IMR-90 (cell line): ENCODE measurements at regions not wholly inside any gene's neighbourhood (a gene's known extent, or its start where the extent isn't known, plus 50 kb on each side); places are given as distances from the start of the nearest gene placed in this dataset.

ENCODE experiments used
- ATAC-seq: fragments of 200-7000 bp; cut with Tn5 transposase; 2 replicates; pipeline ENCODE4 v1.9.1; 2020; ENCODE audit warnings: low read depth, mild to moderate bottlenecking, moderate library complexity
- BruUV-seq: library from RNA; stranded (reverse); fragments of 400-500 nt; replicated peaks from 2 replicates; lab custom pipeline; 2021; lab: Mats Ljungman, UMichigan
- CTCF ChIA-PET: fragments of 300-600 bp; formaldehyde crosslinking; extraction: SDS; loops from one replicate; lab custom pipeline; 2021; ENCODE audit warnings: antibody characterized with exemption; lab: Yijun Ruan, JAX
- POLR2A ChIA-PET: fragments of 300-600 bp; sonication (Branson Sonifier 250); formaldehyde crosslinking; loops from one replicate; lab custom pipeline; 2022; ENCODE audit warnings: antibody characterized with exemption; ENCODE audit not compliant: unreplicated experiment; lab: Charles Lee
- DNase-seq: peaks from one replicate; pipeline ENCODE4 v3.0.0; 2013
- H2AFZ ChIP-seq: replicated peaks from 2 replicates; pipeline ENCODE3; 2013; ENCODE audit warnings: low read length, mild to moderate bottlenecking; ENCODE audit not compliant: poor library complexity
- H2AK5ac ChIP-seq: 2 replicates; pipeline ENCODE4 v1.6.1; 2013; ENCODE audit warnings: low read depth, low read length, inconsistent platforms
- H2AK9ac ChIP-seq: replicated peaks from 2 replicates; pipeline ENCODE3; 2013; ENCODE audit warnings: mild to moderate bottlenecking, low read depth, low read length, moderate library complexity; ENCODE audit not compliant: poor library complexity
- H2BK120ac ChIP-seq: 2 replicates; pipeline ENCODE4 v1.6.1; 2013; ENCODE audit warnings: low read depth, low read length, inconsistent platforms
- H2BK15ac ChIP-seq: 3 replicates; pipeline ENCODE4 v1.6.1; 2013; ENCODE audit warnings: low read depth, low read length, inconsistent platforms
- H2BK20ac ChIP-seq: 2 replicates; pipeline ENCODE4 v1.6.1; 2013; ENCODE audit warnings: low read depth, mild to moderate bottlenecking, inconsistent platforms, low read length, moderate library complexity
- H2BK5ac ChIP-seq: 2 replicates; pipeline ENCODE4 v1.6.1; 2013; ENCODE audit warnings: mild to moderate bottlenecking, low read depth, low read length, inconsistent platforms; ENCODE audit not compliant: poor library complexity, severe bottlenecking
- H3K14ac ChIP-seq: replicated peaks from 2 replicates; pipeline ENCODE4 v1.6.1; 2013; ENCODE audit warnings: low read depth, low read length, inconsistent platforms
- H3K18ac ChIP-seq: 2 replicates; pipeline ENCODE4 v1.6.1; 2013; ENCODE audit warnings: low read depth, low read length, control low read depth
- H3K23ac ChIP-seq: 2 replicates; pipeline ENCODE4 v1.6.1; 2013; ENCODE audit warnings: low read depth, low read length, inconsistent platforms
- H3K27ac ChIP-seq: 2 replicates; pipeline ENCODE4 v1.5.1; 2013; ENCODE audit warnings: mild to moderate bottlenecking, control low read depth, low read length; ENCODE audit not compliant: insufficient read depth
- H3K27me3 ChIP-seq: 2 replicates; pipeline ENCODE4 v1.6.1; 2013; ENCODE audit warnings: low read length; ENCODE audit not compliant: control insufficient read depth, insufficient read depth
- H3K36me3 ChIP-seq: 2 replicates; pipeline ENCODE4 v1.6.1; 2013; ENCODE audit warnings: low read length, mixed read lengths; ENCODE audit not compliant: control insufficient read depth, insufficient read depth
- H3K4ac ChIP-seq: 2 replicates; pipeline ENCODE4 v1.6.1; 2013; ENCODE audit warnings: low read depth, low read length, inconsistent platforms
- H3K4me1 ChIP-seq: 2 replicates; pipeline ENCODE4 v1.6.1; 2013; ENCODE audit warnings: low read length, mixed read lengths; ENCODE audit not compliant: control insufficient read depth, insufficient read depth
- H3K4me2 ChIP-seq: 2 replicates; pipeline ENCODE4 v1.6.1; 2013; ENCODE audit warnings: low read depth, mild to moderate bottlenecking, control low read depth, low read length, moderate library complexity
- H3K4me3 ChIP-seq: 2 replicates; pipeline ENCODE4 v1.5.1; 2013; ENCODE audit warnings: low read depth, mild to moderate bottlenecking, control low read depth, low read length, moderate library complexity; ENCODE audit not compliant: insufficient read depth
- H3K56ac ChIP-seq: 2 replicates; pipeline ENCODE4 v1.6.1; 2013; ENCODE audit warnings: low read length, inconsistent platforms; ENCODE audit not compliant: insufficient read depth; ENCODE audit errors: extremely low read depth
- H3K79me1 ChIP-seq, 2 experiments: 2 replicates each; pipeline ENCODE4 v1.6.1; 2013; ENCODE audit warnings: low read length in 2 of 2, inconsistent platforms in 1 of 2, low read depth in 1 of 2
- H3K9ac ChIP-seq: 2 replicates; pipeline ENCODE4 v1.6.1; 2013; ENCODE audit warnings: low read depth, low read length, control low read depth
- H3K9me1 ChIP-seq: 2 replicates; pipeline ENCODE4 v1.6.1; 2013; ENCODE audit warnings: low read length, inconsistent platforms; ENCODE audit not compliant: insufficient read depth
- H3K9me3 ChIP-seq: 2 replicates; pipeline ENCODE4 v1.6.1; 2013; ENCODE audit warnings: low read length; ENCODE audit not compliant: control insufficient read depth, insufficient read depth
- H4K20me1 ChIP-seq: 2 replicates; pipeline ENCODE4 v1.6.1; 2013; ENCODE audit warnings: low read length, inconsistent platforms; ENCODE audit not compliant: insufficient read depth
- H4K5ac ChIP-seq: 2 replicates; pipeline ENCODE4 v1.6.1; 2013; ENCODE audit warnings: mild to moderate bottlenecking, low read depth, low read length, control low read depth
- H4K8ac ChIP-seq, 2 experiments: 2 replicates each; pipeline ENCODE4 v1.6.1; 2013; ENCODE audit warnings: low read depth in 2 of 2, low read length in 2 of 2, control low read depth in 1 of 2, inconsistent platforms in 1 of 2
- H4K91ac ChIP-seq: 2 replicates; pipeline ENCODE4 v1.6.1; 2013; ENCODE audit warnings: low read depth, low read length, inconsistent platforms; ENCODE audit not compliant: insufficient read depth
- BHLHE40 ChIP-seq: fragments of 150-350 bp; IDR thresholded peaks from 2 replicates; pipeline ENCODE4 v1.6.1; 2016; ENCODE audit warnings: mild to moderate bottlenecking, low read depth, low read length
- FOS ChIP-seq: fragments of 150-350 bp; IDR thresholded peaks from 2 replicates; pipeline ENCODE4 v1.6.1; 2016; ENCODE audit warnings: low read depth, low read length
- MAFK ChIP-seq: IDR thresholded peaks from 2 replicates; pipeline ENCODE4 v1.6.1; 2012; ENCODE audit warnings: low read depth, low read length, improper control_type of control experiment
- MXI1 ChIP-seq: IDR thresholded peaks from 2 replicates; pipeline ENCODE4 v1.6.1; 2012; ENCODE audit warnings: low read depth, mild to moderate bottlenecking, low read length, moderate library complexity, borderline replicate concordance
- POLR2A ChIP-seq: IDR thresholded peaks from 2 replicates; pipeline ENCODE4 v1.6.1; 2012; ENCODE audit warnings: mild to moderate bottlenecking, low read depth, low read length
- RCOR1 ChIP-seq: IDR thresholded peaks from 2 replicates; pipeline ENCODE4 v1.6.1; 2012; ENCODE audit warnings: mild to moderate bottlenecking, low read length, improper control_type of control experiment; ENCODE audit not compliant: insufficient replicate concordance
- SMC3 ChIP-seq: fragments of 150-350 bp; IDR thresholded peaks from 2 replicates; pipeline ENCODE4 v1.6.1; 2016; ENCODE audit warnings: low read depth, mild to moderate bottlenecking, antibody characterized with exemption, low read length, moderate library complexity
- WGBS, 2 experiments: methylation state at CpG; one replicate each; pipeline versions ENCODE4 v1.1.5 to v1.1.7; 2013; ENCODE audit warnings: missing lambda C conversion rate in 2 of 2; ENCODE audit not compliant: insufficient read length in 1 of 2; ENCODE audit errors: extremely low coverage in 2 of 2; 5-methylcytosine and 5-hydroxymethylcytosine counted together
- dilution Hi-C: fragments of 300-500 bp; cut with HindIII; formaldehyde crosslinking; loops from one replicate; pipeline ENCODE4 v1.14.3; 2018; ENCODE audit warnings: low sequenced_read_pairs; ENCODE audit not compliant: unreplicated experiment
- in situ Hi-C: fragments of 300-500 bp; cut with MboI; formaldehyde crosslinking; loops from 3 replicates; pipeline ENCODE4 v1.14.3; 2019; ENCODE audit warnings: low sequenced_read_pairs, inconsistent platforms, mixed read lengths
- intact Hi-C: fragments of 100-400 bp; cut with micrococcal nuclease; formaldehyde crosslinking; loops from 2 replicates; pipeline ENCODE4 v1.10.0; 2022
- TF ChIP-seq, protein P1 (sequence below): conservative IDR thresholded peaks from 2 replicates; pipeline ENCODE4 v1.5.1; 2012; ENCODE audit warnings: mild to moderate bottlenecking, low read depth, low read length, improper control_type of control experiment
- TF ChIP-seq, protein P2 (sequence below): fragments of 150-350 bp; IDR thresholded peaks from 2 replicates; pipeline ENCODE4 v1.6.1; 2016; ENCODE audit warnings: low read depth, mild to moderate bottlenecking, low read length, moderate library complexity, borderline replicate concordance

DNA sequence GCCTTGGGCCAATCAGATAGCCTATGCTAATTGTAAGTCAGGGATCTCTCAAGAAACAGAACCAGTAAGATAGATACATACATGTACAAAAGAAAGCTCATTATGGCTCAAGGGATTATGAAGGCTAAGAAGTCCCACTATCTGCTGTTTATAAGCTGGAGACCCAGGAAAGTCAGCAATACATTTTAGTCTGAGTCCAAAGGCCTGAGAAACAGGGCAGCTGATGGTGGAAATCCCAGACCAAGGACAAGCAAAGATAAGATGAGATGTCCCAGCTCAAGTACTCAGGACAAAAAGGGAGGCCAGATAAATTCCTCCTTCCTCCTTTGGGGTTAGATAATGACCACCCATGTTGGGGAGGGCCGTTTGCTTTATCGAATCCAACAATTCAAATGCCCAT lies 269.9 kb downstream of the AJAP1 start:
- no peak overlapping the region for H2BK5ac ChIP-seq
- H2BK20ac ChIP-seq: no peak overlapping the region
- intact Hi-C loops (no loop called here), dilution Hi-C loops (no loop called here), in situ Hi-C loops (no loop called here)
- no peak overlapping the region for H3K4me3 ChIP-seq
- no peak overlapping the region for H3K27ac ChIP-seq
- no CpG with 5 or more reads among the region's 2 CpGs for WGBS, 2 experiments
- no peak overlapping the region for H2AFZ ChIP-seq
- no peak overlapping the region for H2BK120ac ChIP-seq
- ChIA-PET CTCF (no interaction called here), POLR2A (no interaction called here)
- H3K27me3 ChIP-seq: no peaks in the 10 kb centered on the region
- no peaks in the 10 kb centered on the region for H4K20me1 ChIP-seq
- no peak overlapping the region for H4K8ac ChIP-seq
- H3K4me2 ChIP-seq: no peak overlapping the region
- H3K23ac ChIP-seq: no peak overlapping the region
- TF ChIP-seq BHLHE40 (no peak), MXI1 (no peak), FOS (no peak), RCOR1 (no peak), POLR2A (no peak), MAFK (no peak), SMC3 (no peak)
- TF ChIP-seq, protein P1, sequence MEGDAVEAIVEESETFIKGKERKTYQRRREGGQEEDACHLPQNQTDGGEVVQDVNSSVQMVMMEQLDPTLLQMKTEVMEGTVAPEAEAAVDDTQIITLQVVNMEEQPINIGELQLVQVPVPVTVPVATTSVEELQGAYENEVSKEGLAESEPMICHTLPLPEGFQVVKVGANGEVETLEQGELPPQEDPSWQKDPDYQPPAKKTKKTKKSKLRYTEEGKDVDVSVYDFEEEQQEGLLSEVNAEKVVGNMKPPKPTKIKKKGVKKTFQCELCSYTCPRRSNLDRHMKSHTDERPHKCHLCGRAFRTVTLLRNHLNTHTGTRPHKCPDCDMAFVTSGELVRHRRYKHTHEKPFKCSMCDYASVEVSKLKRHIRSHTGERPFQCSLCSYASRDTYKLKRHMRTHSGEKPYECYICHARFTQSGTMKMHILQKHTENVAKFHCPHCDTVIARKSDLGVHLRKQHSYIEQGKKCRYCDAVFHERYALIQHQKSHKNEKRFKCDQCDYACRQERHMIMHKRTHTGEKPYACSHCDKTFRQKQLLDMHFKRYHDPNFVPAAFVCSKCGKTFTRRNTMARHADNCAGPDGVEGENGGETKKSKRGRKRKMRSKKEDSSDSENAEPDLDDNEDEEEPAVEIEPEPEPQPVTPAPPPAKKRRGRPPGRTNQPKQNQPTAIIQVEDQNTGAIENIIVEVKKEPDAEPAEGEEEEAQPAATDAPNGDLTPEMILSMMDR: no peak
- TF ChIP-seq, protein P2, sequence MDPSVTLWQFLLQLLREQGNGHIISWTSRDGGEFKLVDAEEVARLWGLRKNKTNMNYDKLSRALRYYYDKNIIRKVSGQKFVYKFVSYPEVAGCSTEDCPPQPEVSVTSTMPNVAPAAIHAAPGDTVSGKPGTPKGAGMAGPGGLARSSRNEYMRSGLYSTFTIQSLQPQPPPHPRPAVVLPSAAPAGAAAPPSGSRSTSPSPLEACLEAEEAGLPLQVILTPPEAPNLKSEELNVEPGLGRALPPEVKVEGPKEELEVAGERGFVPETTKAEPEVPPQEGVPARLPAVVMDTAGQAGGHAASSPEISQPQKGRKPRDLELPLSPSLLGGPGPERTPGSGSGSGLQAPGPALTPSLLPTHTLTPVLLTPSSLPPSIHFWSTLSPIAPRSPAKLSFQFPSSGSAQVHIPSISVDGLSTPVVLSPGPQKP: no peak
- H3K4me1 ChIP-seq: no peaks in the 10 kb centered on the region
- no peak overlapping the region for H3K18ac ChIP-seq
- no TSS peak for BruUV-seq
- no peaks in the 10 kb centered on the region for H3K36me3 ChIP-seq
- no peak overlapping the region for H3K14ac ChIP-seq
- H3K79me1 ChIP-seq: no peaks in the 10 kb centered on the region
- H3K9me1 ChIP-seq: no peaks in the 10 kb centered on the region
- H2BK15ac ChIP-seq: no peak overlapping the region
- no peak for DNase-seq
- H3K9ac ChIP-seq: no peak overlapping the region
- no peak overlapping the region for H2AK5ac ChIP-seq
- no peak overlapping the region for H4K5ac ChIP-seq
- H4K91ac ChIP-seq: no peak overlapping the region
- no peak overlapping the region for H3K56ac ChIP-seq
- H3K4ac ChIP-seq: no peak overlapping the region
- no peak for ATAC-seq
- H3K9me3 ChIP-seq: peaks cover 34% of the 10 kb centered on the region
- H2AK9ac ChIP-seq: no peak overlapping the region
